Stimulated activated CD4-positive, alpha-beta T cell treated with anti-CD3 and anti-CD28 coated beads, TNF-alpha, amount 100 ng/mL, for 4 hours (primary cell): ENCODE measurements at regions not wholly inside any gene's neighbourhood (a gene's known extent, or its start where the extent isn't known, plus 50 kb on each side); places are given as distances from the start of the nearest gene placed in this dataset.
"Not testable (repeated sequence)": the region's sequence is repeated elsewhere in the genome, so short reads cannot be mapped to it uniquely, and the experiment has no call there.

Experiments
- DNase-seq, 3 experiments: peaks; one replicate each; pipeline ENCODE4 v3.0.0-alpha.2; 2020; ENCODE audit warnings: low read depth in 3 of 3

GRCh38 chr2:226477221-226478108 lies 322.2 kb downstream of the IRS1 start:
- no peak for DNase-seq

- no peak for DNase-seq
Observed at GRCh38 chr2:226475650-226476049, 324.0 kb downstream of the IRS1 start.

GRCh38 chr2:226474131-226474530 lies 325.5 kb downstream of the IRS1 start:
- no peak for DNase-seq

- no peak for DNase-seq
Observed at GRCh38 chr2:226471987-226472470, 327.6 kb downstream of the IRS1 start.

GRCh38 chr2:226467633-226468032 lies 332.0 kb downstream of the IRS1 start:
- no peak for DNase-seq

- no peak for DNase-seq
Observed at GRCh38 chr2:226467221-226467620, 332.4 kb downstream of the IRS1 start.

- no peak for DNase-seq
Observed at GRCh38 chr2:226466589-226466988, 333.0 kb downstream of the IRS1 start.

GRCh38 chr2:226466124-226466523 lies 333.5 kb downstream of the IRS1 start:
- no peak for DNase-seq

GRCh38 chr2:226464380-226464779 lies 335.2 kb downstream of the IRS1 start:
- no peak for DNase-seq

- no peak for DNase-seq
Observed at GRCh38 chr2:226463154-226463553, 336.5 kb downstream of the IRS1 start.

- DNase-seq, result no peak
Observed at GRCh38 chr2:226461981-226462380, 337.6 kb downstream of the IRS1 start.

GRCh38 chr2:226456144-226456543 lies 343.5 kb downstream of the IRS1 start:
- DNase-seq, result not testable (repeated sequence)

GRCh38 chr2:226452768-226453167 lies 346.9 kb downstream of the IRS1 start:
- no peak for DNase-seq

GRCh38 chr2:226451486-226451885 lies 348.1 kb downstream of the IRS1 start:
- DNase-seq, result no peak

- DNase-seq, result no peak
Observed at GRCh38 chr2:226450141-226450540, 349.5 kb downstream of the IRS1 start.

- DNase-seq, result no peak
Observed at GRCh38 chr2:226447338-226448300, 352.0 kb downstream of the IRS1 start.

GRCh38 chr2:226446406-226447001 lies 353.1 kb downstream of the IRS1 start:
- DNase-seq, result no peak

GRCh38 chr2:226445216-226445861 lies 354.3 kb downstream of the IRS1 start:
- DNase-seq, result no peak

GRCh38 chr2:226443112-226443511 lies 356.5 kb downstream of the IRS1 start:
- no peak for DNase-seq

GRCh38 chr2:226440127-226440918 lies 359.3 kb downstream of the IRS1 start:
- DNase-seq, result no peak

GRCh38 chr2:226439337-226439736 lies 360.3 kb downstream of the IRS1 start:
- DNase-seq, result no peak
